H1 (cell line): ENCODE measurements at regions not wholly inside any gene's neighbourhood (a gene's known extent, or its start where the extent isn't known, plus 50 kb on each side); places are given as distances from the start of the nearest gene placed in this dataset.

ENCODE experiments used
- CTCF ChIA-PET: fragments of 300-600 bp; sonication (Branson Sonifier 250); formaldehyde crosslinking; loops from one replicate; lab custom pipeline; 2021; ENCODE audit not compliant: partially characterized antibody; lab: Charles Lee
- POLR2A ChIA-PET: fragments of 300-600 bp; sonication (Branson Sonifier 250); formaldehyde crosslinking; loops from one replicate; lab custom pipeline; 2021; ENCODE audit warnings: inconsistent platforms; ENCODE audit not compliant: partially characterized antibody; lab: Charles Lee
- DNase-seq, 2 experiments: peaks; one replicate each; pipeline versions ENCODE4 v3.0.0 to v3.0.0-alpha.2; 2010 to 2022; ENCODE audit warnings: low spot score in 2 of 2, low read depth in 1 of 2, mixed read lengths in 1 of 2
- FAIRE-seq: peaks from 2 replicates; lab custom pipeline; 2011; peaks lifted over from hg19 to GRCh38; lab: Jason Lieb, UNC
- H2AFZ ChIP-seq: 2 replicates; pipeline ENCODE4 v1.8.1; 2012; ENCODE audit warnings: low read length, inconsistent platforms
- H2AK5ac ChIP-seq: 2 replicates; pipeline ENCODE4 v1.6.1; 2013; ENCODE audit warnings: low read depth, low read length
- H2BK120ac ChIP-seq: replicated peaks from 2 replicates; pipeline ENCODE3; 2013; ENCODE audit warnings: low read depth, low read length, inconsistent platforms
- H2BK12ac ChIP-seq: 2 replicates; pipeline ENCODE4 v1.6.1; 2013; ENCODE audit warnings: low read depth, low read length
- H2BK15ac ChIP-seq: 2 replicates; pipeline ENCODE4 v1.6.1; 2013; ENCODE audit warnings: low read length
- H2BK20ac ChIP-seq: 2 replicates; pipeline ENCODE4 v1.6.1; 2013; ENCODE audit warnings: low read length
- H2BK5ac ChIP-seq: 2 replicates; pipeline ENCODE4 v1.6.1; 2013; ENCODE audit warnings: low read depth, low read length
- H3K14ac ChIP-seq: 2 replicates; pipeline ENCODE4 v1.6.1; 2013; ENCODE audit warnings: inconsistent platforms; ENCODE audit not compliant: insufficient read length
- H3K18ac ChIP-seq: 2 replicates; pipeline ENCODE4 v1.6.1; 2013; ENCODE audit warnings: low read length; ENCODE audit errors: extremely low read depth
- H3K23ac ChIP-seq: 2 replicates; pipeline ENCODE4 v1.6.1; 2013; ENCODE audit warnings: inconsistent platforms; ENCODE audit not compliant: insufficient read length
- H3K23me2 ChIP-seq: 2 replicates; pipeline ENCODE4 v1.6.1; 2013; ENCODE audit warnings: low read depth, low read length
- H3K27ac ChIP-seq: 2 replicates; pipeline ENCODE4 v1.6.1; 2011; ENCODE audit warnings: low read depth, low read length, inconsistent platforms
- H3K27me3 ChIP-seq, 4 experiments: replicated peaks in 1 of 4; 1 replicate in 1 of 4; 2 replicates in 3 of 4; pipeline versions ENCODE4 v1.6.1 to v1.8.1; 2011 to 2013; ENCODE audit warnings: low read length in 3 of 4, mild to moderate bottlenecking in 3 of 4, inconsistent platforms in 2 of 4, mixed read lengths in 2 of 4, moderate library complexity in 1 of 4; ENCODE audit not compliant: control insufficient read depth in 3 of 4, insufficient read depth in 3 of 4; ENCODE audit errors: extremely low read depth in 1 of 4
- H3K36me3 ChIP-seq, 4 experiments: 2 replicates each; pipeline versions ENCODE4 v1.6.1 to v1.8.1; 2011 to 2013; ENCODE audit warnings: mild to moderate bottlenecking in 4 of 4, low read length in 3 of 4, moderate library complexity in 2 of 4, control low read depth in 1 of 4, inconsistent platforms in 1 of 4; ENCODE audit not compliant: insufficient read depth in 4 of 4, control insufficient read depth in 2 of 4
- H3K4ac ChIP-seq: replicated peaks from 2 replicates; pipeline ENCODE3; 2013; ENCODE audit warnings: low read length, low read depth, mixed read lengths, inconsistent platforms; ENCODE audit not compliant: insufficient read length
- H3K4me1 ChIP-seq, 4 experiments: replicated peaks in 1 of 4; 1 replicate in 1 of 4; 2 replicates in 3 of 4; pipeline versions ENCODE4 v1.6.1 to v1.8.1; 2011 to 2013; ENCODE audit warnings: low read length in 3 of 4, inconsistent platforms in 2 of 4, mixed read lengths in 1 of 4; ENCODE audit not compliant: insufficient read depth in 4 of 4, control insufficient read depth in 3 of 4
- H3K4me2 ChIP-seq, 2 experiments: 2 replicates each; pipeline versions ENCODE4 v1.6.1 to v1.8.1; 2011 to 2013; ENCODE audit warnings: low read depth in 2 of 2, low read length in 2 of 2, control low read depth in 1 of 2, inconsistent platforms in 1 of 2, mild to moderate bottlenecking in 1 of 2; ENCODE audit not compliant: insufficient read depth in 1 of 2
- H3K4me3 ChIP-seq, 4 experiments: fragments of 200-600, 300-600 bp in 1 of 4; sonication (generic), shearing (Covaris generic), sonication (Bioruptor Twin) in 1 of 4; 2 replicates each; pipeline versions ENCODE4 v1.5.1 to v1.8.1; 2011 to 2016; ENCODE audit warnings: low read length in 4 of 4, low read depth in 3 of 4, control low read depth in 2 of 4, inconsistent platforms in 2 of 4, mild to moderate bottlenecking in 2 of 4, mixed read lengths in 1 of 4, moderate library complexity in 1 of 4; ENCODE audit not compliant: insufficient read depth in 2 of 4; ENCODE audit errors: extremely low read depth in 1 of 4
- H3K56ac ChIP-seq: replicated peaks from 2 replicates; pipeline ENCODE3; 2013; ENCODE audit warnings: low read depth, mild to moderate bottlenecking, mixed read lengths, low read length, inconsistent platforms; ENCODE audit not compliant: insufficient read length
- H3K79me1 ChIP-seq: 2 replicates; pipeline ENCODE4 v1.6.1; 2013; ENCODE audit warnings: low read depth, low read length, control low read depth
- H3K79me2 ChIP-seq, 2 experiments: 2 replicates each; pipeline versions ENCODE4 v1.6.1 to v1.8.1; 2012 to 2013; ENCODE audit warnings: low read length in 2 of 2, mild to moderate bottlenecking in 2 of 2, inconsistent platforms in 1 of 2; ENCODE audit not compliant: insufficient read depth in 2 of 2, control insufficient read depth in 1 of 2
- H3K9ac ChIP-seq, 4 experiments: replicated peaks in 1 of 4; 1 replicate in 1 of 4; 2 replicates in 3 of 4; pipeline versions ENCODE4 v1.6.1 to v1.8.1; 2011 to 2013; ENCODE audit warnings: low read depth in 3 of 4, low read length in 3 of 4, control low read depth in 2 of 4, mild to moderate bottlenecking in 2 of 4, moderate library complexity in 2 of 4, inconsistent platforms in 1 of 4; ENCODE audit errors: extremely low read depth in 1 of 4
- H3K9me3 ChIP-seq, 2 experiments: 2 replicates each; pipeline versions ENCODE4 v1.6.1 to v1.8.1; 2012 to 2013; ENCODE audit warnings: mild to moderate bottlenecking in 2 of 2, moderate library complexity in 2 of 2, control low read depth in 1 of 2, inconsistent platforms in 1 of 2, low read depth in 1 of 2, low read length in 1 of 2, mixed read lengths in 1 of 2; ENCODE audit not compliant: insufficient read depth in 2 of 2
- H4K20me1 ChIP-seq, 2 experiments: replicated peaks in 1 of 2; 2 replicates each; pipeline versions ENCODE3 to v1.8.1; 2011 to 2013; ENCODE audit warnings: inconsistent platforms in 2 of 2, low read length in 2 of 2, mild to moderate bottlenecking in 1 of 2; ENCODE audit not compliant: insufficient read depth in 2 of 2, control insufficient read depth in 1 of 2
- H4K5ac ChIP-seq: 2 replicates; pipeline ENCODE4 v1.6.1; 2013; ENCODE audit warnings: low read length, low read depth, mixed read lengths, inconsistent platforms; ENCODE audit not compliant: insufficient read length
- H4K8ac ChIP-seq: 2 replicates; pipeline ENCODE4 v1.8.0; 2013; ENCODE audit warnings: mild to moderate bottlenecking, moderate library complexity, low read length, inconsistent platforms; ENCODE audit not compliant: insufficient read depth; ENCODE audit errors: extremely low read depth
- H4K91ac ChIP-seq: replicated peaks from 2 replicates; pipeline ENCODE3; 2013; ENCODE audit warnings: low read length, mixed read lengths, inconsistent platforms; ENCODE audit not compliant: insufficient read length
- BACH1 ChIP-seq: IDR thresholded peaks from 2 replicates; pipeline ENCODE4 v1.6.1; 2012; ENCODE audit warnings: low read length, improper control_type of control experiment
- CBX5 ChIP-seq: fragments of 300-800, 300-1000 bp; sonication (generic); IDR thresholded peaks from 2 replicates; pipeline ENCODE4 v1.7.1; 2016; ENCODE audit warnings: antibody characterized with exemption, low read length, low read depth
- SRF ChIP-seq: IDR thresholded peaks from 2 replicates; pipeline ENCODE4 v1.6.1; 2011; ENCODE audit warnings: mild to moderate bottlenecking, low read depth, low read length, moderate library complexity
- WGBS, 2 experiments: shearing (Covaris generic) in 1 of 2; methylation state at CpG; one replicate each; pipeline versions ENCODE4 v1.1.6 to v1.1.7; 2013 to 2015; ENCODE audit warnings: low lambda C conversion rate in 2 of 2, mixed read lengths in 2 of 2, inconsistent platforms in 1 of 2, low coverage in 1 of 2, missing lambda C conversion rate in 1 of 2; ENCODE audit not compliant: insufficient replicate concordance in 2 of 2, insufficient coverage in 1 of 2, insufficient read length in 1 of 2; ENCODE audit errors: extremely low coverage in 1 of 2, missing lambda C conversion rate in 1 of 2; 5-methylcytosine and 5-hydroxymethylcytosine counted together

- Histone ChIP-seq H2BK5ac (no peak overlapping the region), H3K79me2 (no peaks in the 10 kb centered on the region), H2AFZ (no peak overlapping the region), H3K23ac (no peak overlapping the region), H2BK20ac (no peak overlapping the region), H2BK12ac (no peak overlapping the region), H3K4me3 (no peak overlapping the region), H4K20me1 (no peaks in the 10 kb centered on the region), H3K18ac (no peak overlapping the region), H3K36me3 (no peaks in the 10 kb centered on the region), H3K23me2 (no peaks in the 10 kb centered on the region), H4K5ac (no peak overlapping the region), H3K9me3 (no peaks in the 10 kb centered on the region), H3K27me3 (no peaks in the 10 kb centered on the region), H2BK15ac (no peak overlapping the region), H4K91ac (no peak overlapping the region), H2AK5ac (no peak overlapping the region), H3K9ac (no peak overlapping the region), H3K4ac (no peak overlapping the region), H3K4me1 (peaks cover 0 to 2% (median under 1%) of the 10 kb centered on the region in 4 experiments; a peak in 2 of 7 replicates), H3K14ac (no peak overlapping the region), H4K8ac (no peak overlapping the region), H3K27ac (no peak overlapping the region), H3K79me1 (no peaks in the 10 kb centered on the region), H3K4me2 (no peak overlapping the region), H3K56ac (no peak overlapping the region), H2BK120ac (no peak overlapping the region)
- POLR2A ChIA-PET = no interaction called here
- CTCF ChIA-PET = interaction anchor here (0.9 to 2.9 kb wide), 10 partner anchors 10 to 49 kb away, joined by 3 to 10 read pairs (median 4); no protein-coding TSS in a partner anchor
- no peak for FAIRE-seq
- DNase-seq = no peak
- 82% methylated on average over 1 of the region's 1 CpG; no CpG with 5 or more reads in 1 of the 2 experiments for WGBS, 2 experiments
- no peak for TF ChIP-seq BACH1
- no peak for TF ChIP-seq CBX5
- no peak for TF ChIP-seq SRF
Observed at GRCh38 chr16:60204181-60204580, 1470.1 kb upstream of the GOT2 start.
